ENCODE measurements at regions not wholly inside any gene's neighbourhood (a gene's known extent, or its start where the extent isn't known, plus 50 kb on each side); places are given as distances from the start of the nearest gene placed in this dataset.

GRCh38 chr15:35654332-35654731, 108.4 kb upstream of the DPH6 start:
- TF ChIP-seq JUND (IDR thresholded peaks at IDR 0.05) (no peak), POLR2AphosphoS5 (IDR thresholded peaks at IDR 0.05; ENCODE audit: low read depth, low read length) (no peak), POLR2A (IDR thresholded peaks at IDR 0.05; ENCODE audit: borderline replicate concordance, extremely low read depth, insufficient read depth, insufficient read length) (no peak), EZH2 (IDR thresholded peaks at IDR 0.05) (no peak), RAD21 (IDR thresholded peaks at IDR 0.05; ENCODE audit: low read depth) (no peak), MAX (IDR thresholded peaks at IDR 0.05) (no peak)
- TF ChIP-seq, protein P1, sequence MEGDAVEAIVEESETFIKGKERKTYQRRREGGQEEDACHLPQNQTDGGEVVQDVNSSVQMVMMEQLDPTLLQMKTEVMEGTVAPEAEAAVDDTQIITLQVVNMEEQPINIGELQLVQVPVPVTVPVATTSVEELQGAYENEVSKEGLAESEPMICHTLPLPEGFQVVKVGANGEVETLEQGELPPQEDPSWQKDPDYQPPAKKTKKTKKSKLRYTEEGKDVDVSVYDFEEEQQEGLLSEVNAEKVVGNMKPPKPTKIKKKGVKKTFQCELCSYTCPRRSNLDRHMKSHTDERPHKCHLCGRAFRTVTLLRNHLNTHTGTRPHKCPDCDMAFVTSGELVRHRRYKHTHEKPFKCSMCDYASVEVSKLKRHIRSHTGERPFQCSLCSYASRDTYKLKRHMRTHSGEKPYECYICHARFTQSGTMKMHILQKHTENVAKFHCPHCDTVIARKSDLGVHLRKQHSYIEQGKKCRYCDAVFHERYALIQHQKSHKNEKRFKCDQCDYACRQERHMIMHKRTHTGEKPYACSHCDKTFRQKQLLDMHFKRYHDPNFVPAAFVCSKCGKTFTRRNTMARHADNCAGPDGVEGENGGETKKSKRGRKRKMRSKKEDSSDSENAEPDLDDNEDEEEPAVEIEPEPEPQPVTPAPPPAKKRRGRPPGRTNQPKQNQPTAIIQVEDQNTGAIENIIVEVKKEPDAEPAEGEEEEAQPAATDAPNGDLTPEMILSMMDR (IDR thresholded peaks at IDR 0.05 in 2 of 3, conservative IDR thresholded peaks at IDR 0.05 in 1 of 3; ENCODE audit: borderline replicate concordance in 1 of 3, insufficient read depth in 1 of 3, low read depth in 2 of 3, low read length in 2 of 3) = no peak
- TF ChIP-seq, protein P2, sequence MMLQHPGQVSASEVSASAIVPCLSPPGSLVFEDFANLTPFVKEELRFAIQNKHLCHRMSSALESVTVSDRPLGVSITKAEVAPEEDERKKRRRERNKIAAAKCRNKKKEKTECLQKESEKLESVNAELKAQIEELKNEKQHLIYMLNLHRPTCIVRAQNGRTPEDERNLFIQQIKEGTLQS (IDR thresholded peaks at IDR 0.05) = no peak

All from HCT116 (cell line).